Astrocyte (in vitro differentiated cells and primary cell): ENCODE measurements at regions not wholly inside any gene's neighbourhood (a gene's known extent, or its start where the extent isn't known, plus 50 kb on each side); places are given as distances from the start of the nearest gene placed in this dataset.

Experiments used
- DNase-seq: peaks from one replicate; pipeline ENCODE4 v3.0.0-alpha.2; 2010; ENCODE audit warnings: low read depth
- FAIRE-seq: peaks from 2 replicates; lab custom pipeline; 2011; peaks lifted over from hg19 to GRCh38; lab: Jason Lieb, UNC
- H2AFZ ChIP-seq: 2 replicates; pipeline ENCODE4 v1.6.0; 2012; ENCODE audit warnings: low read depth, low read length, inconsistent platforms
- H3K27ac ChIP-seq: 2 replicates; pipeline ENCODE4 v1.5.1; 2011; ENCODE audit warnings: low read depth, low read length, inconsistent platforms
- H3K27me3 ChIP-seq: 2 replicates; pipeline ENCODE4 v1.6.0; 2011; ENCODE audit warnings: low read length, inconsistent platforms; ENCODE audit not compliant: insufficient read depth
- H3K36me3 ChIP-seq: 2 replicates; pipeline ENCODE4 v1.5.1; 2011; ENCODE audit warnings: low read length, inconsistent platforms; ENCODE audit not compliant: insufficient read depth
- H3K4me1 ChIP-seq: 2 replicates; pipeline ENCODE4 v1.5.1; 2011; ENCODE audit warnings: low read length, inconsistent platforms; ENCODE audit not compliant: insufficient read depth
- H3K4me2 ChIP-seq: 2 replicates; pipeline ENCODE4 v1.6.0; 2012; ENCODE audit warnings: low read length, inconsistent platforms
- H3K4me3 ChIP-seq: 2 replicates; pipeline ENCODE4 v1.5.1; 2011; ENCODE audit warnings: low read depth, mild to moderate bottlenecking, low read length, inconsistent platforms; ENCODE audit not compliant: insufficient read depth
- H3K79me2 ChIP-seq: 2 replicates; pipeline ENCODE4 v1.6.0; 2012; ENCODE audit warnings: mild to moderate bottlenecking, low read length, inconsistent platforms; ENCODE audit not compliant: insufficient read depth
- H3K9ac ChIP-seq: 2 replicates; pipeline ENCODE4 v1.6.0; 2012; ENCODE audit warnings: mild to moderate bottlenecking, low read length, inconsistent platforms
- H3K9me3 ChIP-seq: 2 replicates; pipeline ENCODE4 v1.5.1; 2012; ENCODE audit warnings: low read depth, mild to moderate bottlenecking, low read length, inconsistent platforms; ENCODE audit not compliant: insufficient read depth
- H4K20me1 ChIP-seq: 2 replicates; pipeline ENCODE4 v1.6.0; 2012; ENCODE audit warnings: low read length, inconsistent platforms; ENCODE audit not compliant: insufficient read depth
- H3K27ac Mint-ChIP-seq: one replicate; pipeline ENCODE4 v1.8.0; 2021; ENCODE audit warnings: mild to moderate bottlenecking, mixed read lengths; ENCODE audit not compliant: unreplicated experiment
- H3K27me3 Mint-ChIP-seq: one replicate; pipeline ENCODE4 v1.8.0; 2021; ENCODE audit warnings: low read depth, mixed read lengths; ENCODE audit not compliant: unreplicated experiment
- H3K36me3 Mint-ChIP-seq: one replicate; pipeline ENCODE4 v1.8.0; 2021; ENCODE audit warnings: low read depth, mixed read lengths; ENCODE audit not compliant: unreplicated experiment
- H3K4me1 Mint-ChIP-seq: one replicate; pipeline ENCODE4 v1.8.0; 2021; ENCODE audit warnings: low read depth, mixed read lengths; ENCODE audit not compliant: unreplicated experiment
- H3K4me3 Mint-ChIP-seq: one replicate; pipeline ENCODE4 v1.8.0; 2021; ENCODE audit warnings: mild to moderate bottlenecking, moderate library complexity, mixed read lengths; ENCODE audit not compliant: unreplicated experiment
- H3K9me3 Mint-ChIP-seq: one replicate; pipeline ENCODE4 v1.8.0; 2021; ENCODE audit warnings: mild to moderate bottlenecking, mixed read lengths; ENCODE audit not compliant: unreplicated experiment
- CTCF ChIP-seq: IDR thresholded peaks from 2 replicates; pipeline ENCODE4 v1.5.1; 2011; ENCODE audit warnings: low read depth, mild to moderate bottlenecking, inconsistent platforms, low read length, moderate library complexity; ENCODE audit not compliant: insufficient read depth
- EZH2 ChIP-seq: IDR thresholded peaks from 2 replicates; pipeline ENCODE4 v1.6.1; 2012; ENCODE audit warnings: mild to moderate bottlenecking, low read length, inconsistent platforms; ENCODE audit not compliant: insufficient read depth

GRCh38 chr4:186812592-186812991 lies 88.9 kb upstream of the FAT1 start:
- no peak overlapping the region for H3K27ac ChIP-seq

GRCh38 chr4:186813377-186814068 lies 89.9 kb upstream of the FAT1 start:
- H4K20me1 ChIP-seq, result no peaks in the 10 kb centered on the region
- H3K4me2 ChIP-seq, result no peak overlapping the region
- no peak overlapping the region for H3K27ac Mint-ChIP-seq
- no peak overlapping the region for H3K4me3 Mint-ChIP-seq
- H3K27ac ChIP-seq, result no peak overlapping the region
- no peaks in the 10 kb centered on the region for H3K36me3 ChIP-seq
- no peaks in the 10 kb centered on the region for H3K36me3 Mint-ChIP-seq
- H3K79me2 ChIP-seq, result no peaks in the 10 kb centered on the region
- no peaks in the 10 kb centered on the region for H3K9me3 ChIP-seq
- no peak overlapping the region for H3K9ac ChIP-seq
- H2AFZ ChIP-seq, result no peak overlapping the region
- H3K4me3 ChIP-seq, result no peak overlapping the region
- FAIRE-seq, result peak; percentile 82
- DNase-seq, result no peak
- H3K4me1 Mint-ChIP-seq, result peaks cover 4% of the 10 kb centered on the region
- H3K27me3 ChIP-seq, result no peaks in the 10 kb centered on the region
- H3K9me3 Mint-ChIP-seq, result peaks cover 5% of the 10 kb centered on the region
- peaks cover 8% of the 10 kb centered on the region for H3K4me1 ChIP-seq
- TF ChIP-seq EZH2, result no peak
- TF ChIP-seq CTCF, result no peak
- no peaks in the 10 kb centered on the region for H3K27me3 Mint-ChIP-seq

More at GRCh38 chr4:186812592-186812991, 88.9 kb upstream of the FAT1 start:
- no peaks in the 10 kb centered on the region for H3K9me3 ChIP-seq
- Mint-ChIP-seq H3K27me3 (no peaks in the 10 kb centered on the region), H3K27ac (no peak overlapping the region), H3K4me3 (no peak overlapping the region), H3K9me3 (peaks cover 5% of the 10 kb centered on the region), H3K4me1 (peaks cover 12% of the 10 kb centered on the region), H3K36me3 (no peaks in the 10 kb centered on the region)
- H3K36me3 ChIP-seq, result no peaks in the 10 kb centered on the region
- H4K20me1 ChIP-seq, result no peaks in the 10 kb centered on the region
- H3K4me3 ChIP-seq, result no peak overlapping the region
- TF ChIP-seq EZH2 (no peak), CTCF (no peak)
- FAIRE-seq, result no peak
- peaks cover 12% of the 10 kb centered on the region for H3K4me1 ChIP-seq
- no peak overlapping the region for H3K4me2 ChIP-seq
- no peaks in the 10 kb centered on the region for H3K27me3 ChIP-seq
- no peak overlapping the region for H3K9ac ChIP-seq
- DNase-seq, result no peak
- H2AFZ ChIP-seq, result no peak overlapping the region
- no peaks in the 10 kb centered on the region for H3K79me2 ChIP-seq

GRCh38 chr4:186814535-186815070 lies 90.9 kb upstream of the FAT1 start:
- Mint-ChIP-seq H3K36me3 (no peaks in the 10 kb centered on the region), H3K4me3 (no peak overlapping the region), H3K9me3 (peaks cover 5% of the 10 kb centered on the region), H3K27ac (no peak overlapping the region), H3K4me1 (no peaks in the 10 kb centered on the region), H3K27me3 (no peaks in the 10 kb centered on the region)
- Histone ChIP-seq H3K9me3 (no peaks in the 10 kb centered on the region), H3K4me3 (no peak overlapping the region), H3K4me1 (no peaks in the 10 kb centered on the region), H3K4me2 (no peak overlapping the region), H3K9ac (no peak overlapping the region), H3K27ac (no peak overlapping the region), H2AFZ (no peak overlapping the region), H3K36me3 (no peaks in the 10 kb centered on the region), H3K27me3 (no peaks in the 10 kb centered on the region), H3K79me2 (no peaks in the 10 kb centered on the region), H4K20me1 (no peaks in the 10 kb centered on the region)
- TF ChIP-seq CTCF (no peak), EZH2 (no peak)
- no peak for FAIRE-seq
- no peak for DNase-seq
